HG02970 (cell line): ENCODE measurements at regions not wholly inside any gene's neighbourhood (a gene's known extent, or its start where the extent isn't known, plus 50 kb on each side); places are given as distances from the start of the nearest gene placed in this dataset.

ENCODE experiments used
- ATAC-seq: cut with Tn5 transposase; IDR thresholded peaks from one replicate; pipeline ENCODE4 v1.9.1; 2021; ENCODE audit warnings: mild to moderate bottlenecking, moderate library complexity, moderate number of reproducible peaks; ENCODE audit not compliant: unreplicated experiment, low FRiP score

DNA sequence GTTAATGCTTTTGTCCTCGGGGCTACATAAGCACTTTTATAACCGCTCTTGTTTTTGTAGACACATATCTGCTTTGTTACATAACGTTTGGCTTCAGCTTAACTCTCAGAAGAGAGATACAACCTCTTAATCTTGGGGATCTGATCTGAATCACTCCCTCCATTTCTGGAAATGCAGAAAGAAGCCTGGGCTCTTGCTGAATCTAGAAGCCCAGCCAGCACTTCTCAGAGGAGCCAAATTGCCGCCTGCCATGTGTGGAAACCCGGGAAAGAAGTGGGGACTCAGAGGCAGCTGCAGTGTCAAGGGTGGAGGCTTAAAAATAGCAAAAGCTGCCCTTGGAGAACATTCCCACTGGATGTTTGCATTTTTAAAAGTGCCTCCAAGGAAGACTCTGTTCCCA lies 69.3 kb upstream of the LDB2 start:
- no peak for ATAC-seq

GRCh38 chr4:16959305-16959704 lies 60.9 kb upstream of the LDB2 start:
- no peak for ATAC-seq

DNA sequence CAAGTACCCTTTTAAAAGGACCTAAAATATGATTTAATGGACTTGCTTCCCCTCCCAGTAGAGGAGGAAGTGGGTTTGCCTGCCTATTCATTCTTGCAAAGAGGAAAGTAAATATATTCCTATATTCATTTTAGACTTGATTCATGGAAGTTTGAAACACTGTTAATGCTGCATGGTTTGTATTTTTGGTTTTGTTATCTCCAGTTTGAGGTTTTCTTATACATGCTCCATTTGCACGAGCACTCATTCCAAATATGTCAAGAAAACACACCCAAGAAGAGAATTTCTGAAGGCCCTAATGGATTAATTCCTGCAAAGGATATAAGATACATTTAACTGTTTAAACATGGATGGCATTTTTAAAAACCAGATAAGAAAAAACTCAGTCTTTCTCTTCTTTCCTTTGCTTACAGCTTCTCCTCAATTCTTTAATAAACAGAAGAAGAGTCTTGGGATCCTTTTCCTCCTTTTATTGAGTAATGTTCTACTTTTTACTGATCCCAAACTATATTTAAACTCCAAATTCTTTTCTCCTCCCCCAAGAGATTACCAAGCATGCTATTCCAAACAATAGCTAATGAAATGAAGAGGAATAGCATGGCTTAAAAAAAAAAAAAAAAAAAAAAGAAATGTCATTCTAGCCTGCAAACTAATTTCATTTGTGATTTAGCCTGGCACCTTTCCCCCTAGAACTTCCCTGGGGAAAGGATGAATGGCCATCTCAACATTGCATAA lies 54.6 kb upstream of the LDB2 start:
- no peak for ATAC-seq

DNA sequence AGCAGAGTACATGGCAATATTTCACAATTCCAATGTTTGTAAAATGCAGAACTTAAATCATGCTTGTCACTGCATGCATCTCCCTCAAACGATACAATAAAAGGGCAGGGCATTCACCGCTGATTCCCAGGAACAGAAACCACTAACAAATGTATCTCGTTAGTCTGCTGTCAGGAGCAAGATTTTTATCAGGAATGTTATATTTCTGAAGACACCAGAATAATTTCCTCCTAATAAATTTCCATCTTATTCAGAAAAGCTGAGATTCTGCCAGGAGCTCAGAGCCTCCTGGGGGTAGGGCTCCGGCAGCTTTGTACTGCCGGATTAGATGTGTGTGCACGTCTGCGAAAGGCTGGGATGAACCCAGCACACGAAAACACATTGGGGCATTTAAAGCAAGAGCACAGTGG lies 54.0 kb upstream of the LDB2 start:
- ATAC-seq = no peak
